HEK293 (cell line): ENCODE measurements at regions not wholly inside any gene's neighbourhood (a gene's known extent, or its start where the extent isn't known, plus 50 kb on each side); places are given as distances from the start of the nearest gene placed in this dataset.

Experiments
- CTCF ChIA-PET: fragments of 350-600 bp; formaldehyde crosslinking; extraction: SDS; loops from one replicate; lab custom pipeline; 2021; ENCODE audit warnings: antibody characterized with exemption; lab: Yijun Ruan, JAX
- POLR2A ChIA-PET: fragments of 300-600 bp; formaldehyde crosslinking; extraction: SDS; loops from one replicate; lab custom pipeline; 2020; ENCODE audit warnings: antibody characterized with exemption, inconsistent platforms; lab: Yijun Ruan, JAX
- H3K27ac ChIP-seq: fragments of 200-500 bp; sonication (Bioruptor generic); 2 replicates; pipeline ENCODE4 v1.5.1; 2014; ENCODE audit warnings: low read depth, low read length, control low read depth, inconsistent platforms; ENCODE audit errors: extremely low read depth
- H3K36me3 ChIP-seq, 2 experiments: fragments of 200-500 bp in 1 of 2; sonication (Bioruptor generic) in 1 of 2; 1 replicate in 1 of 2; 2 replicates in 1 of 2; pipeline ENCODE4 v1.5.1; 2014 to 2017; ENCODE audit warnings: inconsistent platforms in 2 of 2, low read length in 2 of 2; ENCODE audit not compliant: control insufficient read depth in 2 of 2, insufficient read depth in 1 of 2
- H3K4me1 ChIP-seq: fragments of 200-500 bp; sonication (Bioruptor generic); 2 replicates; pipeline ENCODE4 v1.5.1; 2014; ENCODE audit warnings: mild to moderate bottlenecking, low read length, inconsistent platforms; ENCODE audit not compliant: control insufficient read depth, insufficient read depth
- H3K4me3 ChIP-seq: 2 replicates; pipeline ENCODE4 v1.5.1; 2011; ENCODE audit warnings: low read depth, mild to moderate bottlenecking, control low read depth, low read length, moderate library complexity
- H3K9me3 ChIP-seq: fragments of 200-500 bp; sonication (Bioruptor generic); 2 replicates; pipeline ENCODE4 v1.5.1; 2014; ENCODE audit warnings: low read depth, low read length, inconsistent platforms; ENCODE audit not compliant: control insufficient read depth, insufficient read depth
- BCL11A ChIP-seq: fragments of 450-650 bp; formaldehyde crosslinking; IDR thresholded peaks from 2 replicates; pipeline ENCODE4 v1.5.1; 2016; ENCODE audit warnings: low read depth, missing biosample characterization, missing genetic modification characterization
- GLIS2 ChIP-seq: fragments of 450-650 bp; formaldehyde crosslinking; IDR thresholded peaks from 2 replicates; pipeline ENCODE4 v1.5.1; 2016; ENCODE audit warnings: missing biosample characterization, missing genetic modification characterization
- HOXA7 ChIP-seq: sonication (generic); formaldehyde crosslinking; IDR thresholded peaks from 2 replicates; pipeline ENCODE4 v1.8.1; 2022; ENCODE audit warnings: missing genetic modification reagents, borderline replicate concordance
- MEIS1 ChIP-seq: sonication (generic); formaldehyde crosslinking; IDR thresholded peaks from 2 replicates; pipeline ENCODE4 v1.8.1; 2022; ENCODE audit warnings: missing genetic modification reagents, mild to moderate bottlenecking, borderline replicate concordance
- SP2 ChIP-seq: fragments of 450-650 bp; formaldehyde crosslinking; IDR thresholded peaks from 2 replicates; pipeline ENCODE4 v1.5.1; 2016; ENCODE audit warnings: missing biosample characterization, missing genetic modification characterization
- TCF7L2 ChIP-seq: IDR thresholded peaks from 2 replicates; pipeline ENCODE4 v1.6.1; 2011; ENCODE audit warnings: low read depth, mild to moderate bottlenecking, inconsistent platforms, low read length, moderate library complexity, borderline replicate concordance
- ZBTB7A ChIP-seq: fragments of 450-650 bp; formaldehyde crosslinking; IDR thresholded peaks from 2 replicates; pipeline ENCODE4 v1.5.1; 2016; ENCODE audit warnings: low read depth, missing biosample characterization, missing genetic modification characterization
- ZNF23 ChIP-seq: fragments of 450-650 bp; formaldehyde crosslinking; IDR thresholded peaks from 2 replicates; pipeline ENCODE4 v1.5.1; 2016; ENCODE audit warnings: missing biosample characterization, missing genetic modification characterization, borderline replicate concordance
- ZNF239 ChIP-seq: fragments of 450-650 bp; formaldehyde crosslinking; IDR thresholded peaks from 2 replicates; pipeline ENCODE4 v1.5.1; 2016; ENCODE audit warnings: missing biosample characterization, missing genetic modification characterization
- ZNF510 ChIP-seq: fragments of 450-650 bp; formaldehyde crosslinking; IDR thresholded peaks from 2 replicates; pipeline ENCODE4 v1.5.1; 2018; ENCODE audit warnings: mild to moderate bottlenecking, missing genetic modification characterization, missing biosample characterization; ENCODE audit not compliant: insufficient replicate concordance
- ZNF549 ChIP-seq: fragments of 450-650 bp; IDR thresholded peaks from 2 replicates; pipeline ENCODE4 v1.5.1; 2018; ENCODE audit warnings: missing biosample characterization, missing genetic modification characterization, mild to moderate bottlenecking, inconsistent platforms, moderate library complexity
- ZNF555 ChIP-seq: fragments of 450-650 bp; formaldehyde crosslinking; conservative IDR thresholded peaks from 2 replicates; pipeline ENCODE4 v1.5.1; 2017; ENCODE audit warnings: missing biosample characterization, mild to moderate bottlenecking, missing genetic modification characterization, inconsistent platforms
- ZNF624 ChIP-seq: fragments of 450-650 bp; formaldehyde crosslinking; IDR thresholded peaks from 2 replicates; pipeline ENCODE4 v1.5.1; 2017; ENCODE audit warnings: missing biosample characterization, missing genetic modification characterization
- ZNF629 ChIP-seq: fragments of 450-650 bp; formaldehyde crosslinking; IDR thresholded peaks from 2 replicates; pipeline ENCODE4 v1.5.1; 2017; ENCODE audit warnings: missing biosample characterization, missing genetic modification characterization
- ZNF76 ChIP-seq: fragments of 450-650 bp; formaldehyde crosslinking; IDR thresholded peaks from 2 replicates; pipeline ENCODE4; 2016; ENCODE audit warnings: low read depth, missing biosample characterization, missing genetic modification characterization, borderline replicate concordance
- TF ChIP-seq, protein P1 (sequence below): fragments of 450-650 bp; formaldehyde crosslinking; IDR thresholded peaks from 2 replicates; pipeline ENCODE4; 2016; ENCODE audit warnings: missing biosample characterization, missing genetic modification characterization
- TF ChIP-seq, protein P2 (sequence below): fragments of 450-650 bp; formaldehyde crosslinking; IDR thresholded peaks from 2 replicates; pipeline ENCODE4 v1.5.1; 2016; ENCODE audit warnings: missing biosample characterization, missing genetic modification characterization
- TF ChIP-seq, protein P3 (sequence below): fragments of 450-650 bp; formaldehyde crosslinking; IDR thresholded peaks from 2 replicates; pipeline ENCODE4 v1.5.1; 2016; ENCODE audit warnings: missing biosample characterization, missing genetic modification characterization

DNA sequence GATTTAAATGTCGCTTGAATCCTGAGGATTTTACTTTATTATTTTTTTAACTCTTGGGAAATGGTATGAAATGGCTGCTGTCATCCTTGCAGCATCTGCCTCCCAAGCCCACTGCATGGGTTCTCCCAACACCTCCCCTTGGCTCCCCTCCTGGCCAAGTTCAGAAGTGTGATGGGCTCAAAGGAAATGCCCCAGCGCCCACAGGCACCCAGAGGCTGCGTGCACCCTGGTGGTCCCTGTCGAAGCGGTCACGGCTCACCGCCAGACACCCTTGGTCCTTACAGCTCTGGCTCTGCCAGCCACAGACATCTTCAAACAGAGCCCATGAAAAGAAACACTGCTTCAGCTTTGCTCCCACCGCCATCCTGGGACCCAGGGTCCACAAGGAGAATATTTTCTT lies 334.7 kb downstream of the SOX9 start:
- POLR2A ChIA-PET = interaction anchor here (1.2 kb wide), 1 partner anchor 335 kb away, joined by 8 read pairs; the partner anchor contains the start of gene SOX9
- TF ChIP-seq TCF7L2 (no peak), GLIS2 (tag by site-specific recombination) (no peak), ZNF510 (tag by site-specific recombination) (no peak), ZNF624 (tag by site-specific recombination) (no peak), ZNF555 (tag by site-specific recombination) (no peak), BCL11A (no peak), ZNF549 (no peak), ZNF76 (tag by site-specific recombination) (no peak), ZBTB7A (tag by site-specific recombination) (no peak), HOXA7 (CRISPR knock-in tag) (no peak), MEIS1 (CRISPR knock-in tag) (no peak), SP2 (no peak), ZNF239 (tag by site-specific recombination) (no peak), ZNF23 (tag by site-specific recombination) (no peak)
- TF ChIP-seq, protein P1, sequence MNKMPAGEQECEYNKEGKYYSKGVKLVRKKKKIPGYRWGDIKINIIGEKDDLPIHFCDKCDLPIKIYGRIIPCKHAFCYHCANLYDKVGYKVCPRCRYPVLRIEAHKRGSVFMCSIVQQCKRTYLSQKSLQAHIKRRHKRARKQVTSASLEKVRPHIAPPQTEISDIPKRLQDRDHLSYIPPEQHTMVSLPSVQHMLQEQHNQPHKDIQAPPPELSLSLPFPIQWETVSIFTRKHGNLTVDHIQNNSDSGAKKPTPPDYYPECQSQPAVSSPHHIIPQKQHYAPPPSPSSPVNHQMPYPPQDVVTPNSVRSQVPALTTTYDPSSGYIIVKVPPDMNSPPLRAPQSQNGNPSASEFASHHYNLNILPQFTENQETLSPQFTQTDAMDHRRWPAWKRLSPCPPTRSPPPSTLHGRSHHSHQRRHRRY (tag by site-specific recombination) = no peak
- TF ChIP-seq, protein P2, sequence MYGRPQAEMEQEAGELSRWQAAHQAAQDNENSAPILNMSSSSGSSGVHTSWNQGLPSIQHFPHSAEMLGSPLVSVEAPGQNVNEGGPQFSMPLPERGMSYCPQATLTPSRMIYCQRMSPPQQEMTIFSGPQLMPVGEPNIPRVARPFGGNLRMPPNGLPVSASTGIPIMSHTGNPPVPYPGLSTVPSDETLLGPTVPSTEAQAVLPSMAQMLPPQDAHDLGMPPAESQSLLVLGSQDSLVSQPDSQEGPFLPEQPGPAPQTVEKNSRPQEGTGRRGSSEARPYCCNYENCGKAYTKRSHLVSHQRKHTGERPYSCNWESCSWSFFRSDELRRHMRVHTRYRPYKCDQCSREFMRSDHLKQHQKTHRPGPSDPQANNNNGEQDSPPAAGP (tag by site-specific recombination) = no peak

DNA sequence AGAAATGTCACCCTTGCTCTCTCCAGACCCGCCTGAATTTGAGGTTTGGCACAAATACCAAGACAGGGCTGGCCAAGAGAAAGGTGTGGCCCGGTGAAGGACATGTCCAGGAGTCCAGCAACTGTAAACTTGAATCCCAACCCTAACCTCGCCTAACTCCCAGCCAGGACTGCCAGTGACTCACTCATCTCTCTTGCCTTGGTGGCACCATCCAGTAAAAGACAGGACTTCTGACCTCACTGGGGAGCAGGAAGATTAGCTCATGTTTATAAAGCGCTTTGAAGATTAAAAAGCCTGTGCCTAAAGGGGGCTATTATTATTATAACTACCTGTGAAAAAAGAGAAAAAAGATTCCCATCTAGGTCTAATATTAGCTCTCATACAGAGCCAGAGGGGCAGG lies 335.3 kb downstream of the SOX9 start:
- H3K27ac ChIP-seq = no peak overlapping the region

More for the DNA sequence above, 334.7 kb downstream of the SOX9 start:
- Histone ChIP-seq H3K4me1 (peaks cover 8% of the 10 kb centered on the region; the same call in 1 of the 2 replicates), H3K36me3 (no peaks in the 10 kb centered on the region), H3K4me3 (no peak overlapping the region), H3K9me3 (no peaks in the 10 kb centered on the region), H3K27ac (no peak overlapping the region)
- CTCF ChIA-PET = interaction anchor here (0.5 to 1.0 kb wide), 2 partner anchors 10 to 568 kb away, joined by 3 to 4 read pairs; no protein-coding TSS in a partner anchor

More for the DNA sequence above, 335.3 kb downstream of the SOX9 start:
- no peaks in the 10 kb centered on the region for H3K9me3 ChIP-seq
- no peaks in the 10 kb centered on the region for H3K36me3 ChIP-seq
- ChIA-PET CTCF (interaction anchor here (0.5 to 1.0 kb wide), 2 partner anchors 11 to 568 kb away, joined by 3 to 4 read pairs; no protein-coding TSS in a partner anchor), POLR2A (interaction anchor here (1.2 kb wide), 1 partner anchor 335 kb away, joined by 8 read pairs; the partner anchor contains the start of gene SOX9)
- TF ChIP-seq, protein P3, sequence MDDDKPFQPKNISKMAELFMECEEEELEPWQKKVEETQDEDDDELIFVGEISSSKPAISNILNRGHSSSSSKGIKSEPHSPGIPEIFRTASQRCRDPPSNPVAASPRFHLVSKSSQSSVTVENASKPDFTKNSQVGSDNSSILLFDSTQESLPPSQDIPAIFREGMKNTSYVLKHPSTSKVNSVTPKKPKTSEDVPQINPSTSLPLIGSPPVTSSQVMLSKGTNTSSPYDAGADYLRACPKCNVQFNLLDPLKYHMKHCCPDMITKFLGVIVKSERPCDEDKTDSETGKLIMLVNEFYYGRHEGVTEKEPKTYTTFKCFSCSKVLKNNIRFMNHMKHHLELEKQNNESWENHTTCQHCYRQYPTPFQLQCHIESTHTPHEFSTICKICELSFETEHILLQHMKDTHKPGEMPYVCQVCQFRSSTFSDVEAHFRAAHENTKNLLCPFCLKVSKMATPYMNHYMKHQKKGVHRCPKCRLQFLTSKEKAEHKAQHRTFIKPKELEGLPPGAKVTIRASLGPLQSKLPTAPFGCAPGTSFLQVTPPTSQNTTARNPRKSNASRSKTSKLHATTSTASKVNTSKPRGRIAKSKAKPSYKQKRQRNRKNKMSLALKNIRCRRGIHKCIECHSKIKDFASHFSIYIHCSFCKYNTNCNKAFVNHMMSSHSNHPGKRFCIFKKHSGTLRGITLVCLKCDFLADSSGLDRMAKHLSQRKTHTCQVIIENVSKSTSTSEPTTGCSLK (tag by site-specific recombination) = no peak
- TF ChIP-seq ZNF629 (tag by site-specific recombination) = 0 out of 2 replicates have a peak, but pooled peaks have one; percentile 18
- peaks cover 8% of the 10 kb centered on the region; the same call in 1 of the 2 replicates for H3K4me1 ChIP-seq
- no peak overlapping the region for H3K4me3 ChIP-seq
